ENCODE measurements at regions not wholly inside any gene's neighbourhood (a gene's known extent, or its start where the extent isn't known, plus 50 kb on each side); places are given as distances from the start of the nearest gene placed in this dataset.

DNA sequence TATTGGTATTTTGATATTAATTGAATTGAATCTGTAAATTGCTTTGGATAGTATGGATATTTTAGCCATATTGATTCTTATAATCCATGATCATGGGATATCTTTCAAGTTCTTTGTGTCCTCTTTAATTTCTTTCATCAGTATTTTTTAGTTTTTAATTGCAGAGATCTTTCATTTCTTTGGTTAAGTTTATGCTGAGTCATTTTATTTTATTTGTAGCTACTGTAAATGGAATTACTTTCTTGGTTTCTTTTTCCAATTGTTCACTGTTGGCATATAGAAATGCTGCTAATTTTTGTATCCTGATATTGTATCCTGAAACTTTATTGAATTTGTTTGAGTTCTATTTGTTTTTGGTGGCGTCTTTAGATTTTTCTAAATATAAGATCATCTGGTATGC is 79.5 kb upstream of the DSEL start:
- no peak overlapping the region for H3K4me2 ChIP-seq (ENCODE audit: low read depth, low read length, poor library complexity, severe bottlenecking)
- H3K79me2 ChIP-seq (ENCODE audit: insufficient read depth, low read length), result no peaks in the 10 kb centered on the region
- no peaks in the 10 kb centered on the region for H3K36me3 ChIP-seq (ENCODE audit: insufficient read depth, low read length)
- H3K4me1 ChIP-seq (ENCODE audit: insufficient read depth, low read length, poor library complexity, severe bottlenecking), result no peaks in the 10 kb centered on the region
- H3K9me3 ChIP-seq (ENCODE audit: insufficient read depth, low read depth, low read length), result no peaks in the 10 kb centered on the region
- peaks cover 4% of the 10 kb centered on the region; the same call in 1 of the 2 replicates for H3F3A ChIP-seq (ENCODE audit: low read depth)
- no peaks in the 10 kb centered on the region for H4K20me1 ChIP-seq (ENCODE audit: insufficient read depth, low read length, poor library complexity, severe bottlenecking)
- H2AFZ ChIP-seq (ENCODE audit: low read length), result no peak overlapping the region
- H3K9ac ChIP-seq (ENCODE audit: low read depth, low read length, poor library complexity, severe bottlenecking), result no peak overlapping the region
- no peaks in the 10 kb centered on the region for H3K27me3 ChIP-seq (ENCODE audit: insufficient read depth, low read length, poor library complexity, severe bottlenecking)
- TF ChIP-seq EZH2phosphoT487 (IDR thresholded peaks at IDR 0.05; ENCODE audit: borderline replicate concordance), result no peak
- TF ChIP-seq, protein P1, sequence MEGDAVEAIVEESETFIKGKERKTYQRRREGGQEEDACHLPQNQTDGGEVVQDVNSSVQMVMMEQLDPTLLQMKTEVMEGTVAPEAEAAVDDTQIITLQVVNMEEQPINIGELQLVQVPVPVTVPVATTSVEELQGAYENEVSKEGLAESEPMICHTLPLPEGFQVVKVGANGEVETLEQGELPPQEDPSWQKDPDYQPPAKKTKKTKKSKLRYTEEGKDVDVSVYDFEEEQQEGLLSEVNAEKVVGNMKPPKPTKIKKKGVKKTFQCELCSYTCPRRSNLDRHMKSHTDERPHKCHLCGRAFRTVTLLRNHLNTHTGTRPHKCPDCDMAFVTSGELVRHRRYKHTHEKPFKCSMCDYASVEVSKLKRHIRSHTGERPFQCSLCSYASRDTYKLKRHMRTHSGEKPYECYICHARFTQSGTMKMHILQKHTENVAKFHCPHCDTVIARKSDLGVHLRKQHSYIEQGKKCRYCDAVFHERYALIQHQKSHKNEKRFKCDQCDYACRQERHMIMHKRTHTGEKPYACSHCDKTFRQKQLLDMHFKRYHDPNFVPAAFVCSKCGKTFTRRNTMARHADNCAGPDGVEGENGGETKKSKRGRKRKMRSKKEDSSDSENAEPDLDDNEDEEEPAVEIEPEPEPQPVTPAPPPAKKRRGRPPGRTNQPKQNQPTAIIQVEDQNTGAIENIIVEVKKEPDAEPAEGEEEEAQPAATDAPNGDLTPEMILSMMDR (conservative IDR thresholded peaks at IDR 0.05; ENCODE audit: low read length), result no peak
- no peak overlapping the region for H3K4me3 ChIP-seq (ENCODE audit: low read length, poor library complexity, severe bottlenecking)
- no peaks in the 10 kb centered on the region for H3K9me2 ChIP-seq (replicated peaks; ENCODE audit: low read depth, low read length)

DNA sequence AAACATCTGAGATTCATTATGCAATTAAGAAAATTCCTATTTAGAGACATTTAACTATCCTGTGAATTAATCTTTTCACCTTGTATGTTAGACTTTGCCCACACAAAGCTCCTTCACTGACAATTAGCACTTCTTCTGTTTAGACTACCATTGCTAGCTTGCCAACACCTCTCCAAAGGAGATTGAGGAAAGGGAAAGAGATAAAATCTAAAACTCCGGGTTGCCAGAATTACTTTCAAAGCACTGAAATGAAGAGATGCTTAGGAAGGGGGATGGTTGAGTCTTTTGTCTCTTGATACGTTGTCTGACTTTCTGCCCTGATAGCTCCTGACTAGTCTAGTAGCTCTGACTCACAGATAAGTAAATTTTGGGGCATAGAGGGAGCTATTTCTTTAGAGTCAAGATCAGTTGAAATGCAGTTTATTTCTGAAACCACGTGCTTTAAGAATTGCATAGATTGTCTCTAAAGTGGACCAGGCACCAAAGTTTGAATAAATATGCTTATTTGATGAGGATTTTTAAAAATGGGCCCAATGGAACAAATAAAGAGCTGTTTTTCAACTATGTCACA is 74.1 kb upstream of the DSEL start:
- Histone ChIP-seq H3F3A (ENCODE audit: low read depth) (no peaks in the 10 kb centered on the region), H3K36me3 (ENCODE audit: insufficient read depth, low read length) (no peaks in the 10 kb centered on the region), H3K4me3 (ENCODE audit: low read length, poor library complexity, severe bottlenecking) (no peak overlapping the region), H3K79me2 (ENCODE audit: insufficient read depth, low read length) (no peaks in the 10 kb centered on the region), H3K9me2 (replicated peaks; ENCODE audit: low read depth, low read length) (no peaks in the 10 kb centered on the region), H3K4me1 (ENCODE audit: insufficient read depth, low read length, poor library complexity, severe bottlenecking) (no peaks in the 10 kb centered on the region), H3K4me2 (ENCODE audit: low read depth, low read length, poor library complexity, severe bottlenecking) (no peak overlapping the region), H3K9ac (ENCODE audit: low read depth, low read length, poor library complexity, severe bottlenecking) (no peak overlapping the region), H3K9me3 (ENCODE audit: insufficient read depth, low read depth, low read length) (no peaks in the 10 kb centered on the region), H4K20me1 (ENCODE audit: insufficient read depth, low read length, poor library complexity, severe bottlenecking) (no peaks in the 10 kb centered on the region), H2AFZ (ENCODE audit: low read length) (no peak overlapping the region), H3K27me3 (ENCODE audit: insufficient read depth, low read length, poor library complexity, severe bottlenecking) (no peaks in the 10 kb centered on the region)
- TF ChIP-seq EZH2phosphoT487 (IDR thresholded peaks at IDR 0.05; ENCODE audit: borderline replicate concordance), result no peak
- TF ChIP-seq, protein P1 (conservative IDR thresholded peaks at IDR 0.05; ENCODE audit: low read length), result peak; percentile 38

DNA sequence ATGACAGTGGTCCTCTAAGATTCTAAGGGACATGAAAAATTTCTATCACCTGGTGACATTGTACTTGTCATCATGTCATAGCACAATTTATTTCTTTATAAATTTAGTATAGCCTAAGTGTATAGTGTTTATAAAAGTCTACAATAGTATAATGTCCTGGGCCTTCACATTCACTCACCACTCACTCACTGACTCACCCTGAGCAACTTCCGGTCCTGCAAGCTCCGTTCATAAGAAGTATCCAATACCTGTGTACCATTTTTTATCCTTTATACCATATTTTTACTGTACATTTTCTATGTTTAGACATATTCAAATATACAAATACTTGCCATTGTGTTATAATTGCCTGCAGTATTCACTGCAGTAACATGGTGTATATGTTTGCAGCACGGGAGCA is 72.8 kb upstream of the DSEL start:
- H3F3A ChIP-seq (ENCODE audit: low read depth), result no peaks in the 10 kb centered on the region
- no peaks in the 10 kb centered on the region for H3K9me2 ChIP-seq (replicated peaks; ENCODE audit: low read depth, low read length)
- H3K9ac ChIP-seq (ENCODE audit: low read depth, low read length, poor library complexity, severe bottlenecking), result no peak overlapping the region
- no peak for TF ChIP-seq EZH2phosphoT487 (IDR thresholded peaks at IDR 0.05; ENCODE audit: borderline replicate concordance)
- TF ChIP-seq, protein P1 (conservative IDR thresholded peaks at IDR 0.05; ENCODE audit: low read length), result no peak
- H3K4me2 ChIP-seq (ENCODE audit: low read depth, low read length, poor library complexity, severe bottlenecking), result no peak overlapping the region
- H3K27me3 ChIP-seq (ENCODE audit: insufficient read depth, low read length, poor library complexity, severe bottlenecking), result no peaks in the 10 kb centered on the region
- H3K4me3 ChIP-seq (ENCODE audit: low read length, poor library complexity, severe bottlenecking), result no peak overlapping the region
- no peaks in the 10 kb centered on the region for H3K4me1 ChIP-seq (ENCODE audit: insufficient read depth, low read length, poor library complexity, severe bottlenecking)
- no peaks in the 10 kb centered on the region for H3K36me3 ChIP-seq (ENCODE audit: insufficient read depth, low read length)
- no peaks in the 10 kb centered on the region for H3K79me2 ChIP-seq (ENCODE audit: insufficient read depth, low read length)
- no peaks in the 10 kb centered on the region for H4K20me1 ChIP-seq (ENCODE audit: insufficient read depth, low read length, poor library complexity, severe bottlenecking)
- H2AFZ ChIP-seq (ENCODE audit: low read length), result no peak overlapping the region
- H3K9me3 ChIP-seq (ENCODE audit: insufficient read depth, low read depth, low read length), result no peaks in the 10 kb centered on the region
